ENCODE measurements at regions not wholly inside any gene's neighbourhood (a gene's known extent, or its start where the extent isn't known, plus 50 kb on each side); places are given as distances from the start of the nearest gene placed in this dataset.

GRCh38 chr1:222372221-222372620 is 175.7 kb downstream of the HHIPL2 start:
- no peaks in the 10 kb centered on the region for H3K4me1 ChIP-seq
- TF ChIP-seq POLR2A (IDR thresholded peaks at IDR 0.05) (no peak), CTCF (IDR thresholded peaks at IDR 0.05) (no peak), POLR2AphosphoS5 (IDR thresholded peaks at IDR 0.05) (no peak), EP300 (IDR thresholded peaks at IDR 0.05) (no peak)
- H3K36me3 ChIP-seq: no peaks in the 10 kb centered on the region
- no peak overlapping the region for H3K27ac ChIP-seq
- no peak overlapping the region for H3K4me3 ChIP-seq
- H3K27me3 ChIP-seq: no peaks in the 10 kb centered on the region
- 80 to 87% (median 84%) methylated on average over 3 of the region's 3 CpGs for WGBS, 5 donors
- H3K9me3 ChIP-seq: no peaks in the 10 kb centered on the region
- no peak for DNase-seq
- intact Hi-C loops (cut with DNase I; ENCODE audit: low total_unique reads): no loop called here

- Histone ChIP-seq H3K27ac (no peak overlapping the region), H3K4me1 (no peaks in the 10 kb centered on the region), H3K9me3 (no peaks in the 10 kb centered on the region), H3K4me3 (no peak overlapping the region), H3K27me3 (no peaks in the 10 kb centered on the region), H3K36me3 (no peaks in the 10 kb centered on the region)
- no peak for TF ChIP-seq POLR2A (IDR thresholded peaks at IDR 0.05)
- no peak for TF ChIP-seq CTCF (IDR thresholded peaks at IDR 0.05)
- no peak for TF ChIP-seq EP300 (IDR thresholded peaks at IDR 0.05)
- TF ChIP-seq POLR2AphosphoS5 (IDR thresholded peaks at IDR 0.05): no peak
- intact Hi-C loops (cut with DNase I; ENCODE audit: low total_unique reads): no loop called here
- WGBS, 5 donors: 81 to 91% (median 87%) methylated on average over 7 of the region's 7 CpGs
- no peak for DNase-seq
Observed at GRCh38 chr1:222370913-222371675, 176.8 kb downstream of the HHIPL2 start.

- no peaks in the 10 kb centered on the region for H3K4me1 ChIP-seq
- TF ChIP-seq POLR2AphosphoS5 (IDR thresholded peaks at IDR 0.05): no peak
- TF ChIP-seq EP300 (IDR thresholded peaks at IDR 0.05): no peak
- no peak for TF ChIP-seq CTCF (IDR thresholded peaks at IDR 0.05)
- no peak for TF ChIP-seq POLR2A (IDR thresholded peaks at IDR 0.05)
- intact Hi-C loops (cut with DNase I; ENCODE audit: low total_unique reads): no loop called here
- no peaks in the 10 kb centered on the region for H3K27me3 ChIP-seq
- 78 to 87% (median 82%) methylated on average over 10 of the region's 10 CpGs for WGBS, 5 donors
- no peak overlapping the region for H3K4me3 ChIP-seq
- DNase-seq: peak in 1 of 2 donors; percentile 10
- H3K9me3 ChIP-seq: no peaks in the 10 kb centered on the region
- no peak overlapping the region for H3K27ac ChIP-seq
- H3K36me3 ChIP-seq: no peaks in the 10 kb centered on the region
Observed at GRCh38 chr1:222370081-222370912, 177.6 kb downstream of the HHIPL2 start.

- Histone ChIP-seq H3K36me3 (no peaks in the 10 kb centered on the region), H3K27me3 (no peaks in the 10 kb centered on the region), H3K9me3 (no peaks in the 10 kb centered on the region), H3K27ac (no peak overlapping the region), H3K4me1 (no peaks in the 10 kb centered on the region), H3K4me3 (no peak overlapping the region)
- no peak for TF ChIP-seq POLR2AphosphoS5 (IDR thresholded peaks at IDR 0.05)
- no peak for DNase-seq
- WGBS, 5 donors: 73 to 84% (median 80%) methylated on average over 12 of the region's 12 CpGs
- intact Hi-C loops (cut with DNase I; ENCODE audit: low total_unique reads): no loop called here
Observed at GRCh38 chr1:222369148-222369547, 178.8 kb downstream of the HHIPL2 start.

All from stomach (tissue), 8 donors.